ENCODE measurements at regions not wholly inside any gene's neighbourhood (a gene's known extent, or its start where the extent isn't known, plus 50 kb on each side); places are given as distances from the start of the nearest gene placed in this dataset.

DNA sequence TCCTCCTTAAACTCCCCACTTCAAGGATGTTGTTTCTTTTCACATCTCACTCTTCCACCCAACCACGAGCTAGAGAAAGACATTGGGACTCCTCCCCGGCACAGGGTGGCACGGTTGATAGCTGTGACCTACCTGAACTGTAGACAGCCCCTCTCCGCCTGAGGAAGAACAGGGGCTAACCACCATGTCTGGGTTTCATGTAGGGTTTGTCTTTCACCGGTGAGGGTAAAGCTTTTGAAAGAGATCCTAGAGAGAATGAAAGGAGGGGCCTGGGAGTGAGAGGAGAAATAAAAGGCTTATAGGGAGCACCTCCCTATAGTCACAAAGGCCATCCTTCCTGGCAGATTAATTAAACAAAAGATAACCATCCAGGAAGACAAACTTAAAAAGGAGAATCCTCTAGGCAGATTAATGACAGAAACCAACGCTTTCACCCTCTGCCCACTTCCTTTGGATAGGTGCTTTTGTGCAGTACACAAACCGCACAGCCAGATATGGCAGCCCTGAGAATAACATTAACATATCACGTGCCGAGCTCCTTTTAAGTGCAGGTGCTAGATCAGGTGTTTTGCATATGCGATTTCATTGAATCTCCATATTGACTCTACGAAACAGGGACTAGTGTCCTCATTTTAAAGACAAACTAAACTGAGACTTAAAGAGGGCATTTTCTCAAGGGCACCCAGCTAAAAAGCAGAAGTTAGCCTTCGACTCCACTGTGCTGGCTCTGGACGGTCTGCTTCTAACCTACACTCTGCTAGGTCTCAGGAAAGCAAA lies 178.1 kb upstream of the RUNX1 start:
- TF ChIP-seq, protein P1, sequence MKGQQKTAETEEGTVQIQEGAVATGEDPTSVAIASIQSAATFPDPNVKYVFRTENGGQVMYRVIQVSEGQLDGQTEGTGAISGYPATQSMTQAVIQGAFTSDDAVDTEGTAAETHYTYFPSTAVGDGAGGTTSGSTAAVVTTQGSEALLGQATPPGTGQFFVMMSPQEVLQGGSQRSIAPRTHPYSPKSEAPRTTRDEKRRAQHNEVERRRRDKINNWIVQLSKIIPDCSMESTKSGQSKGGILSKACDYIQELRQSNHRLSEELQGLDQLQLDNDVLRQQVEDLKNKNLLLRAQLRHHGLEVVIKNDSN (IDR thresholded peaks at IDR 0.05) = no peak
- TF ChIP-seq, protein P2, sequence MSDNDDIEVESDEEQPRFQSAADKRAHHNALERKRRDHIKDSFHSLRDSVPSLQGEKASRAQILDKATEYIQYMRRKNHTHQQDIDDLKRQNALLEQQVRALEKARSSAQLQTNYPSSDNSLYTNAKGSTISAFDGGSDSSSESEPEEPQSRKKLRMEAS (IDR thresholded peaks at IDR 0.05) = no peak

All from Ishikawa (cell line).